CD4-positive, alpha-beta memory T cell (primary cell): ENCODE measurements at regions not wholly inside any gene's neighbourhood (a gene's known extent, or its start where the extent isn't known, plus 50 kb on each side); places are given as distances from the start of the nearest gene placed in this dataset.

ENCODE experiments used
- CTCF ChIA-PET: fragments of 350-600 bp; sonication (Branson Sonifier 250); formaldehyde crosslinking; loops from one replicate; lab custom pipeline; 2021; ENCODE audit warnings: inconsistent platforms; ENCODE audit not compliant: partially characterized antibody; lab: Charles Lee
- POLR2A ChIA-PET: fragments of 350-600 bp; sonication (Branson Sonifier 250); formaldehyde crosslinking; loops from one replicate; lab custom pipeline; 2021; ENCODE audit not compliant: partially characterized antibody; lab: Charles Lee
- DNase-seq, 5 donors: peaks; one replicate each; pipeline versions ENCODE4 v3.0.0 to v3.0.0-alpha.2; 2020 to 2022; ENCODE audit warnings: mixed read lengths in 1 of 5
- H3K27ac ChIP-seq: one replicate; pipeline ENCODE4 v1.7.0; 2013; ENCODE audit warnings: low read depth, low read length
- H3K27me3 ChIP-seq: 2 replicates; pipeline ENCODE4 v1.7.0; 2013; ENCODE audit warnings: mild to moderate bottlenecking, low read length, moderate library complexity; ENCODE audit not compliant: insufficient read depth
- H3K36me3 ChIP-seq: 2 replicates; pipeline ENCODE4 v1.7.0; 2013; ENCODE audit warnings: mild to moderate bottlenecking, low read length, moderate library complexity; ENCODE audit not compliant: insufficient read depth
- H3K4me1 ChIP-seq: 2 replicates; pipeline ENCODE4 v1.7.0; 2013; ENCODE audit warnings: mild to moderate bottlenecking, low read length, moderate library complexity; ENCODE audit not compliant: insufficient read depth
- H3K4me3 ChIP-seq, 2 donors: one replicate each; pipeline ENCODE4 v1.7.0; 2013; ENCODE audit warnings: low read length in 2 of 2, mild to moderate bottlenecking in 1 of 2
- H3K9me3 ChIP-seq, 2 donors: one replicate each; pipeline ENCODE4 v1.7.0; 2013; ENCODE audit warnings: low read length in 2 of 2, control low read depth in 1 of 2; ENCODE audit not compliant: control insufficient read depth in 1 of 2
- H3K27ac Mint-ChIP-seq, 7 donors: one replicate each; pipeline ENCODE4 v1.8.0; 2020 to 2021; ENCODE audit warnings: mixed read lengths in 7 of 7, mild to moderate bottlenecking in 6 of 7, inconsistent platforms in 3 of 7, moderate library complexity in 3 of 7
- H3K27me3 Mint-ChIP-seq, 2 donors: one replicate each; pipeline ENCODE4 v1.8.0; 2020 to 2021; ENCODE audit warnings: mixed read lengths in 2 of 2
- H3K36me3 Mint-ChIP-seq, 2 donors: one replicate each; pipeline ENCODE4 v1.8.0; 2020 to 2021; ENCODE audit warnings: mixed read lengths in 2 of 2, inconsistent platforms in 1 of 2, mild to moderate bottlenecking in 1 of 2
- H3K4me1 Mint-ChIP-seq, 4 donors: one replicate each; pipeline ENCODE4 v1.8.0; 2020 to 2021; ENCODE audit warnings: mixed read lengths in 4 of 4, mild to moderate bottlenecking in 1 of 4
- H3K4me3 Mint-ChIP-seq, 8 donors: one replicate each; pipeline ENCODE4 v1.8.0; 2020 to 2021; ENCODE audit warnings: mixed read lengths in 8 of 8, mild to moderate bottlenecking in 7 of 8, moderate library complexity in 6 of 8, inconsistent platforms in 3 of 8
- H3K9me3 Mint-ChIP-seq, 8 donors: one replicate each; pipeline ENCODE4 v1.8.0; 2020 to 2021; ENCODE audit warnings: mixed read lengths in 8 of 8, mild to moderate bottlenecking in 5 of 8, inconsistent platforms in 3 of 8, moderate library complexity in 1 of 8
- intact Hi-C: fragments of 100-400 bp; cut with micrococcal nuclease; formaldehyde crosslinking; loops from one replicate; pipeline ENCODE4 v1.15.1; 2023

- no peaks in the 10 kb centered on the region for H3K27me3 Mint-ChIP-seq
- H3K4me1 Mint-ChIP-seq: no peaks in the 10 kb centered on the region
- no peaks in the 10 kb centered on the region for H3K4me1 ChIP-seq
- no peaks in the 10 kb centered on the region for H3K27me3 ChIP-seq
- H3K9me3 Mint-ChIP-seq: peaks cover 0 to 2% (median 0%) of the 10 kb centered on the region in 8 donors
- no peak overlapping the region for H3K4me3 Mint-ChIP-seq
- DNase-seq: no peak
- H3K27ac Mint-ChIP-seq: no peak overlapping the region
- intact Hi-C loops: no loop called here
- POLR2A ChIA-PET: no interaction called here
- no peak overlapping the region for H3K4me3 ChIP-seq
- H3K27ac ChIP-seq: no peak overlapping the region
- CTCF ChIA-PET: no interaction called here
- H3K36me3 Mint-ChIP-seq: no peaks in the 10 kb centered on the region
- H3K36me3 ChIP-seq: no peaks in the 10 kb centered on the region
- no peaks in the 10 kb centered on the region for H3K9me3 ChIP-seq
Observed at GRCh38 chr9:22590336-22591033, 143.9 kb downstream of the DMRTA1 start.

- H3K27ac Mint-ChIP-seq: no peak overlapping the region
- Histone ChIP-seq H3K36me3 (no peaks in the 10 kb centered on the region), H3K4me3 (no peak overlapping the region), H3K27ac (no peak overlapping the region), H3K27me3 (no peaks in the 10 kb centered on the region), H3K9me3 (no peaks in the 10 kb centered on the region), H3K4me1 (no peaks in the 10 kb centered on the region)
- intact Hi-C loops: no loop called here
- H3K36me3 Mint-ChIP-seq: no peaks in the 10 kb centered on the region
- no peaks in the 10 kb centered on the region for H3K27me3 Mint-ChIP-seq
- H3K4me3 Mint-ChIP-seq: no peak overlapping the region
- DNase-seq: no peak
- H3K4me1 Mint-ChIP-seq: no peaks in the 10 kb centered on the region
- POLR2A ChIA-PET: no interaction called here
- H3K9me3 Mint-ChIP-seq: peaks cover 0 to 3% (median 0%) of the 10 kb centered on the region in 8 donors
- CTCF ChIA-PET: no interaction called here
Observed at GRCh38 chr9:22595805-22596204, 149.2 kb downstream of the DMRTA1 start.

- H3K4me1 Mint-ChIP-seq: no peaks in the 10 kb centered on the region
- no peak overlapping the region for H3K4me3 ChIP-seq
- no peaks in the 10 kb centered on the region for H3K27me3 Mint-ChIP-seq
- no peak overlapping the region for H3K27ac Mint-ChIP-seq
- no peaks in the 10 kb centered on the region for H3K36me3 Mint-ChIP-seq
- POLR2A ChIA-PET: interaction anchor here (0.6 kb wide), 1 partner anchor 995 kb away, joined by 3 read pairs; no protein-coding TSS in a partner anchor
- DNase-seq: no peak
- peaks cover 0 to 3% of the 10 kb centered on the region in 2 donors for H3K9me3 ChIP-seq
- no peak overlapping the region for H3K4me3 Mint-ChIP-seq
- CTCF ChIA-PET: interaction anchor here (0.7 kb wide), 1 partner anchor 9 kb away, joined by 3 read pairs; no protein-coding TSS in a partner anchor
- intact Hi-C loops: no loop called here
- H3K9me3 Mint-ChIP-seq: peaks cover 0 to 7% (median 2%) of the 10 kb centered on the region in 8 donors
- H3K27me3 ChIP-seq: no peaks in the 10 kb centered on the region
- H3K27ac ChIP-seq: no peak overlapping the region
- no peaks in the 10 kb centered on the region for H3K36me3 ChIP-seq
- H3K4me1 ChIP-seq: no peaks in the 10 kb centered on the region
Observed at GRCh38 chr9:22617156-22617555, 170.5 kb downstream of the DMRTA1 start.

DNA sequence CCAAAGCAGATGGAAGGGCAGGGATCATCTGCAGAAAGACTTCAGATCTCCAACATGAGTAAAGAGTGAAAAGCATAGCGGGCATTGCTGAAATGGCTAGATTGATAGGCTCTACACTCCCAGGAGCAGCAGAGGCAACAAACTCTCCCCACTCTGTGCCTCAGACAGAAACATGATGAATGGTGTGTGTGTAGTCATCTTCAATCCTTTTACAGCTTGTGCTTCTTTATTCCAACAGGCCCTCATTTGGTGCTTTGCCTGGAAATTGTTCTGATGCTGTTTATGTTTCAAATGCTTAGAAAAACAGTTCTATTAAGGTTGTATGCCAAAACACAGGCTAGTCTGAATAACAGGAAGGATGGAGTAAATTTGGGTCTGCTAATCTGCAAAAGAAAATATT lies 176.2 kb downstream of the DMRTA1 start:
- no peak overlapping the region for H3K27ac ChIP-seq
- H3K4me3 Mint-ChIP-seq: no peak overlapping the region
- DNase-seq: no peak
- H3K27me3 ChIP-seq: no peaks in the 10 kb centered on the region
- no peaks in the 10 kb centered on the region for H3K9me3 ChIP-seq
- intact Hi-C loops: no loop called here
- peaks cover 0 to 10% (median 4%) of the 10 kb centered on the region in 8 donors for H3K9me3 Mint-ChIP-seq
- no peaks in the 10 kb centered on the region for H3K36me3 Mint-ChIP-seq
- H3K27ac Mint-ChIP-seq: no peak overlapping the region
- H3K4me1 ChIP-seq: no peaks in the 10 kb centered on the region
- H3K4me3 ChIP-seq: no peak overlapping the region
- ChIA-PET CTCF (no interaction called here), POLR2A (no interaction called here)
- H3K36me3 ChIP-seq: no peaks in the 10 kb centered on the region
- H3K27me3 Mint-ChIP-seq: no peaks in the 10 kb centered on the region
- no peaks in the 10 kb centered on the region for H3K4me1 Mint-ChIP-seq

GRCh38 chr9:22623236-22623635 lies 176.6 kb downstream of the DMRTA1 start:
- no peak overlapping the region for H3K27ac Mint-ChIP-seq

DNA sequence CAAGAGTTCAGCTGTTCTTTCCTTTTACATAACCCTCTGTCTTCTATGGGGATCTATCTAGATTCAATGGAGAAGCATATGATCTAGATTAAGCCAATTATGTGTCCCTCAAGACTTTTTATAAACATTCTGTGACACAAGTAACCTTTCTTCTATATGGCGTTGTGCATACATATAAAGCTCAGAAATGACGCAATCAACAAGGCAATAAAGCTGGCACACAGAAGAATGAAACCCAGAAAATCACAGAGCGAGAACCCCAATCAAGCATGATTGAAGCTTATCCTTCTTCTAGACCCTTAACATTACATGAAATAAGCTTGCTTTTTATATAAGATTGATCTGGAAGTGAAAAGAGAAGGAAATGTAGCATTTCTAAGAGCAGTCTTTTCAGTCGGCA lies 178.9 kb downstream of the DMRTA1 start:
- H3K36me3 ChIP-seq: no peaks in the 10 kb centered on the region
- H3K9me3 ChIP-seq: no peaks in the 10 kb centered on the region
- no peak overlapping the region for H3K4me3 ChIP-seq
- ChIA-PET POLR2A (no interaction called here), CTCF (no interaction called here)
- Mint-ChIP-seq H3K36me3 (no peaks in the 10 kb centered on the region), H3K4me1 (no peaks in the 10 kb centered on the region), H3K27ac (no peak overlapping the region), H3K9me3 (peaks cover 0 to 15% (median 6%) of the 10 kb centered on the region in 8 donors), H3K4me3 (no peak overlapping the region), H3K27me3 (no peaks in the 10 kb centered on the region)
- DNase-seq: no peak
- no peaks in the 10 kb centered on the region for H3K4me1 ChIP-seq
- intact Hi-C loops: no loop called here
- H3K27me3 ChIP-seq: no peaks in the 10 kb centered on the region
- H3K27ac ChIP-seq: no peak overlapping the region

More at GRCh38 chr9:22623236-22623635, 176.6 kb downstream of the DMRTA1 start:
- no peak for DNase-seq
- H3K27me3 ChIP-seq: no peaks in the 10 kb centered on the region
- ChIA-PET CTCF (no interaction called here), POLR2A (no interaction called here)
- no peaks in the 10 kb centered on the region for H3K27me3 Mint-ChIP-seq
- no peaks in the 10 kb centered on the region for H3K4me1 Mint-ChIP-seq
- no peak overlapping the region for H3K4me3 ChIP-seq
- H3K9me3 Mint-ChIP-seq: peaks cover 0 to 10% (median 4%) of the 10 kb centered on the region in 8 donors
- no peaks in the 10 kb centered on the region for H3K4me1 ChIP-seq
- H3K9me3 ChIP-seq: no peaks in the 10 kb centered on the region
- no peak overlapping the region for H3K27ac ChIP-seq
- H3K36me3 Mint-ChIP-seq: no peaks in the 10 kb centered on the region
- no peaks in the 10 kb centered on the region for H3K36me3 ChIP-seq
- intact Hi-C loops: no loop called here
- H3K4me3 Mint-ChIP-seq: no peak overlapping the region

DNA sequence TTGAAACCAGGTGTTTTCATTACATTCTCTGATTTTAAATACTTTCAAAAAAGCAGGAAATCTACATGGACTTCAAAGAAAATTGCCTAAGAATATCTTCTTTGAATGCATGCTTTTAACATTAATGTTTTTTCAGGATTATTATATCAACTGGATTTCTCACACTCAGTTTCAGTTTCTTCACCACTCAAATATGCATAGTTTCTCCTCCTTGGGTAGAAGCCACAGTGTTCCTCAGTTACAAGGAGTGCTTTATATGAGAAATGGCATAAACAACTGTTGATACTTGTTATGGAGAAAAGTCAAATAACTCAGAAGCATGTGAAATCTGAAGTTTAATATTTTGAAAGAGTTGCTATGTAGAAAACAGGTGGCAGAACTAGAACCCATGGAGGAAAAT lies 196.9 kb downstream of the DMRTA1 start:
- H3K36me3 ChIP-seq: no peaks in the 10 kb centered on the region
- no peak overlapping the region for H3K4me3 ChIP-seq
- Mint-ChIP-seq H3K36me3 (no peaks in the 10 kb centered on the region), H3K27me3 (no peaks in the 10 kb centered on the region), H3K4me1 (no peaks in the 10 kb centered on the region), H3K9me3 (peaks cover 0 to 5% (median 2%) of the 10 kb centered on the region in 8 donors), H3K4me3 (no peak overlapping the region), H3K27ac (no peak overlapping the region)
- CTCF ChIA-PET: no interaction called here
- POLR2A ChIA-PET: no interaction called here
- no peak overlapping the region for H3K27ac ChIP-seq
- H3K4me1 ChIP-seq: no peaks in the 10 kb centered on the region
- H3K9me3 ChIP-seq: no peaks in the 10 kb centered on the region
- intact Hi-C loops: no loop called here
- H3K27me3 ChIP-seq: no peaks in the 10 kb centered on the region
- DNase-seq: no peak
